GM18507 (cell line): ENCODE measurements at regions not wholly inside any gene's neighbourhood (a gene's known extent, or its start where the extent isn't known, plus 50 kb on each side); places are given as distances from the start of the nearest gene placed in this dataset.

Experiments
- DNase-seq: peaks from one replicate; pipeline ENCODE4 v3.0.0; 2011; ENCODE audit warnings: low read depth; ENCODE audit not compliant: insufficient read length; ENCODE audit errors: extremely low spot score
- FAIRE-seq: peaks from 2 replicates; lab custom pipeline; 2011; peaks lifted over from hg19 to GRCh38; lab: Jason Lieb, UNC

- no peak for FAIRE-seq
Observed at GRCh38 chr6:165862813-165863212, 199.8 kb upstream of the PDE10A start.

GRCh38 chr6:165861226-165861625 is 198.2 kb upstream of the PDE10A start:
- DNase-seq (no peak), FAIRE-seq (no peak)

More at GRCh38 chr6:165862813-165863212, 199.8 kb upstream of the PDE10A start:
- DNase-seq, result no peak

- no peak for FAIRE-seq
- no peak for DNase-seq
Observed at GRCh38 chr6:165858586-165858985, 195.5 kb upstream of the PDE10A start.

- no peak for DNase-seq
- FAIRE-seq, result no peak
Observed at GRCh38 chr6:165855856-165856255, 192.8 kb upstream of the PDE10A start.

- DNase-seq (no peak), FAIRE-seq (no peak)
Observed at GRCh38 chr6:165854863-165855593, 192.0 kb upstream of the PDE10A start.

- no peak for DNase-seq
- FAIRE-seq, result no peak
Observed at GRCh38 chr6:165854061-165854862, 191.2 kb upstream of the PDE10A start.

GRCh38 chr6:165852676-165853075 is 189.6 kb upstream of the PDE10A start:
- FAIRE-seq (no peak), DNase-seq (no peak)

- DNase-seq (peak; percentile 46), FAIRE-seq (peak; percentile 83)
Observed at GRCh38 chr6:165850434-165851019, 187.5 kb upstream of the PDE10A start.

GRCh38 chr6:165849534-165850430 is 186.7 kb upstream of the PDE10A start:
- FAIRE-seq, result no peak
- no peak for DNase-seq

- no peak for DNase-seq
- FAIRE-seq, result no peak
Observed at GRCh38 chr6:165848086-165848426, 185.0 kb upstream of the PDE10A start.

- DNase-seq (no peak), FAIRE-seq (no peak)
Observed at GRCh38 chr6:165847407-165848085, 184.5 kb upstream of the PDE10A start.

GRCh38 chr6:165846123-165846966 is 183.3 kb upstream of the PDE10A start:
- DNase-seq, result no peak
- no peak for FAIRE-seq

GRCh38 chr6:165845493-165845892 is 182.5 kb upstream of the PDE10A start:
- DNase-seq (no peak), FAIRE-seq (no peak)

- FAIRE-seq (no peak), DNase-seq (no peak)
Observed at GRCh38 chr6:165844801-165845364, 181.8 kb upstream of the PDE10A start.

- DNase-seq, result no peak
- FAIRE-seq, result no peak
Observed at GRCh38 chr6:165844232-165844631, 181.2 kb upstream of the PDE10A start.

GRCh38 chr6:165843568-165844113 is 180.6 kb upstream of the PDE10A start:
- FAIRE-seq, result no peak

GRCh38 chr6:165843121-165843520 is 180.1 kb upstream of the PDE10A start:
- FAIRE-seq (no peak), DNase-seq (no peak)

More at GRCh38 chr6:165843568-165844113, 180.6 kb upstream of the PDE10A start:
- no peak for DNase-seq
